ENCODE measurements at regions not wholly inside any gene's neighbourhood (a gene's known extent, or its start where the extent isn't known, plus 50 kb on each side); places are given as distances from the start of the nearest gene placed in this dataset.

- Histone ChIP-seq H2AFZ (ENCODE audit: low read depth, low read length) (no peak overlapping the region), H3K4me1 (ENCODE audit: insufficient read depth, low read length) (no peaks in the 10 kb centered on the region), H3K4me2 (ENCODE audit: insufficient read depth, low read length) (no peak overlapping the region), H3K4me3 (ENCODE audit: low read depth in 1 of 2, low read length in 2 of 2) (no peak overlapping the region), H3K27me3 (ENCODE audit: insufficient read depth, low read length, poor library complexity) (no peaks in the 10 kb centered on the region), H3K9ac (ENCODE audit: low read depth, low read length) (no peak overlapping the region), H3K27ac (ENCODE audit: low read length) (no peak overlapping the region), H3K36me3 (ENCODE audit: insufficient read depth, low read length) (no peaks in the 10 kb centered on the region), H3K79me2 (ENCODE audit: insufficient read depth, low read length) (no peaks in the 10 kb centered on the region), H3K9me3 (ENCODE audit: insufficient read depth, low read length, severe bottlenecking) (no peaks in the 10 kb centered on the region), H4K20me1 (ENCODE audit: insufficient read depth, low read length) (no peaks in the 10 kb centered on the region)
- TF ChIP-seq EZH2 (IDR thresholded peaks at IDR 0.05; ENCODE audit: borderline replicate concordance, low read depth, low read length, severe bottlenecking), result no peak
- TF ChIP-seq, protein P1, sequence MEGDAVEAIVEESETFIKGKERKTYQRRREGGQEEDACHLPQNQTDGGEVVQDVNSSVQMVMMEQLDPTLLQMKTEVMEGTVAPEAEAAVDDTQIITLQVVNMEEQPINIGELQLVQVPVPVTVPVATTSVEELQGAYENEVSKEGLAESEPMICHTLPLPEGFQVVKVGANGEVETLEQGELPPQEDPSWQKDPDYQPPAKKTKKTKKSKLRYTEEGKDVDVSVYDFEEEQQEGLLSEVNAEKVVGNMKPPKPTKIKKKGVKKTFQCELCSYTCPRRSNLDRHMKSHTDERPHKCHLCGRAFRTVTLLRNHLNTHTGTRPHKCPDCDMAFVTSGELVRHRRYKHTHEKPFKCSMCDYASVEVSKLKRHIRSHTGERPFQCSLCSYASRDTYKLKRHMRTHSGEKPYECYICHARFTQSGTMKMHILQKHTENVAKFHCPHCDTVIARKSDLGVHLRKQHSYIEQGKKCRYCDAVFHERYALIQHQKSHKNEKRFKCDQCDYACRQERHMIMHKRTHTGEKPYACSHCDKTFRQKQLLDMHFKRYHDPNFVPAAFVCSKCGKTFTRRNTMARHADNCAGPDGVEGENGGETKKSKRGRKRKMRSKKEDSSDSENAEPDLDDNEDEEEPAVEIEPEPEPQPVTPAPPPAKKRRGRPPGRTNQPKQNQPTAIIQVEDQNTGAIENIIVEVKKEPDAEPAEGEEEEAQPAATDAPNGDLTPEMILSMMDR (IDR thresholded peaks at IDR 0.05; ENCODE audit: borderline replicate concordance, extremely low read depth, low read length, poor library complexity, severe bottlenecking), result no peak
- DNase-seq, result no peak
- ATAC-seq (ENCODE audit: insufficient read depth, low read depth), result no peak
Observed at GRCh38 chr11:95419915-95420314, 188.9 kb upstream of the SESN3 start.

GRCh38 chr11:95418916-95419315, 187.9 kb upstream of the SESN3 start:
- Histone ChIP-seq H3K4me2 (ENCODE audit: insufficient read depth, low read length) (no peak overlapping the region), H2AFZ (ENCODE audit: low read depth, low read length) (no peak overlapping the region), H3K36me3 (ENCODE audit: insufficient read depth, low read length) (no peaks in the 10 kb centered on the region), H3K9ac (ENCODE audit: low read depth, low read length) (no peak overlapping the region), H3K79me2 (ENCODE audit: insufficient read depth, low read length) (no peaks in the 10 kb centered on the region), H4K20me1 (ENCODE audit: insufficient read depth, low read length) (no peaks in the 10 kb centered on the region), H3K9me3 (ENCODE audit: insufficient read depth, low read length, severe bottlenecking) (no peaks in the 10 kb centered on the region), H3K27ac (ENCODE audit: low read length) (no peak overlapping the region), H3K4me1 (ENCODE audit: insufficient read depth, low read length) (no peaks in the 10 kb centered on the region), H3K4me3 (ENCODE audit: low read depth in 1 of 2, low read length in 2 of 2) (no peak overlapping the region), H3K27me3 (ENCODE audit: insufficient read depth, low read length, poor library complexity) (no peaks in the 10 kb centered on the region)
- ATAC-seq (ENCODE audit: insufficient read depth, low read depth), result no peak
- DNase-seq, result no peak
- TF ChIP-seq EZH2 (IDR thresholded peaks at IDR 0.05; ENCODE audit: borderline replicate concordance, low read depth, low read length, severe bottlenecking), result no peak
- TF ChIP-seq, protein P1 (IDR thresholded peaks at IDR 0.05; ENCODE audit: borderline replicate concordance, extremely low read depth, low read length, poor library complexity, severe bottlenecking), result no peak

DNA sequence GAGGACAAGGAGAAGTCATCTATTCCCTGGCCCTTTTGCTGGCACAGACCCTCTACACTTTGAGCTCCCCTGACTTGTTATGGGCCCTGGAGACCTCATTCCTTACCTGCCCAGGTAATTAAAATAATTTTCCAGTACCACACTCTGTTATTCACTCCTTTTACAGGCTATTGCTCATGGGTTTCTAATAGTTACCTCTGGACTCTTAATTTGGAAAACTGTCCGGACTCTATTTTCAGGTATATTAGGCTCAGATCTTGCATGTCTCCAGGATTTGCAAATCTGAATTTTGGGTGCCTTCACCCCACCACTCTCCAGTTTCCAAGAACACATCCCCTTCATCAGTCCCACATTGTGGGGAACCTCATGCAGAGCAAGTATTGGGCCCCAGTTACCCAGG, 186.8 kb upstream of the SESN3 start:
- Histone ChIP-seq H3K9me3 (ENCODE audit: insufficient read depth, low read length, severe bottlenecking) (no peaks in the 10 kb centered on the region), H3K4me1 (ENCODE audit: insufficient read depth, low read length) (no peaks in the 10 kb centered on the region), H3K27ac (ENCODE audit: low read length) (no peak overlapping the region), H3K27me3 (ENCODE audit: insufficient read depth, low read length, poor library complexity) (no peaks in the 10 kb centered on the region), H2AFZ (ENCODE audit: low read depth, low read length) (no peak overlapping the region), H3K4me3 (ENCODE audit: low read depth in 1 of 2, low read length in 2 of 2) (no peak overlapping the region), H3K36me3 (ENCODE audit: insufficient read depth, low read length) (no peaks in the 10 kb centered on the region), H3K79me2 (ENCODE audit: insufficient read depth, low read length) (no peaks in the 10 kb centered on the region), H3K9ac (ENCODE audit: low read depth, low read length) (no peak overlapping the region), H3K4me2 (ENCODE audit: insufficient read depth, low read length) (no peak overlapping the region), H4K20me1 (ENCODE audit: insufficient read depth, low read length) (no peaks in the 10 kb centered on the region)
- ATAC-seq (ENCODE audit: insufficient read depth, low read depth), result no peak
- DNase-seq, result no peak
- TF ChIP-seq EZH2 (IDR thresholded peaks at IDR 0.05; ENCODE audit: borderline replicate concordance, low read depth, low read length, severe bottlenecking), result no peak
- TF ChIP-seq, protein P1 (IDR thresholded peaks at IDR 0.05; ENCODE audit: borderline replicate concordance, extremely low read depth, low read length, poor library complexity, severe bottlenecking), result no peak

DNA sequence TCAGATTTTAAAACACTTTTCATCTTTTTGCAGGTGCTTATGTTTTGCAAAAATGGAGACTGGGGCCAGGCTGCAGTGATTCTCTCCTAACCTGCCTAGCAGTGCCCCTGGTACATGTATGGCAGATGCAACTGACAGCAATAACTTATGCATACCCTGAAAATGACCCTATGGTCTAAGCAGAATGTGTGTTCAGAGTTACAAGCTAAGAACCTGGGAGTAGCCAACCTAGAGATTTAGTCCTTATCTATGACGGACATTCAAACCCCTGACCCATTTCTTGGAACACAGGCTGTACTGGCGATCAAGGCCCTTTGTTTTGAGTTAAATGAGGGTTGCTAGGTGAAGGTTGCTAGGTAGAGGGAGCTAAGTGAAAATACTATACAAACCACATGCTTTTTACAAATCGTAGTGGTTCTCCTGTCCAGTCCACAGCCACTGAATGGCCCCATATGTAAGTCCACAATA, 184.9 kb upstream of the SESN3 start:
- H3K36me3 ChIP-seq (ENCODE audit: insufficient read depth, low read length), result no peaks in the 10 kb centered on the region
- ATAC-seq (ENCODE audit: insufficient read depth, low read depth), result no peak
- H2AFZ ChIP-seq (ENCODE audit: low read depth, low read length), result no peak overlapping the region

More for the DNA sequence above, 184.9 kb upstream of the SESN3 start:
- DNase-seq, result no peak
- H3K27me3 ChIP-seq (ENCODE audit: insufficient read depth, low read length, poor library complexity), result no peaks in the 10 kb centered on the region
- H4K20me1 ChIP-seq (ENCODE audit: insufficient read depth, low read length), result no peaks in the 10 kb centered on the region
- no peaks in the 10 kb centered on the region for H3K9me3 ChIP-seq (ENCODE audit: insufficient read depth, low read length, severe bottlenecking)
- H3K4me2 ChIP-seq (ENCODE audit: insufficient read depth, low read length), result no peak overlapping the region
- no peak for TF ChIP-seq EZH2 (IDR thresholded peaks at IDR 0.05; ENCODE audit: borderline replicate concordance, low read depth, low read length, severe bottlenecking)
- TF ChIP-seq, protein P1 (IDR thresholded peaks at IDR 0.05; ENCODE audit: borderline replicate concordance, extremely low read depth, low read length, poor library complexity, severe bottlenecking), result no peak
- H3K79me2 ChIP-seq (ENCODE audit: insufficient read depth, low read length), result no peaks in the 10 kb centered on the region
- no peak overlapping the region for H3K9ac ChIP-seq (ENCODE audit: low read depth, low read length)
- H3K4me1 ChIP-seq (ENCODE audit: insufficient read depth, low read length), result no peaks in the 10 kb centered on the region
- no peak overlapping the region for H3K27ac ChIP-seq (ENCODE audit: low read length)
- no peak overlapping the region for H3K4me3 ChIP-seq (ENCODE audit: low read depth in 1 of 2, low read length in 2 of 2)

Measured in DND-41 (cell line).